GM23338 (cell line): ENCODE measurements at regions not wholly inside any gene's neighbourhood (a gene's known extent, or its start where the extent isn't known, plus 50 kb on each side); places are given as distances from the start of the nearest gene placed in this dataset.
"Not testable (repeated sequence)": the region's sequence is repeated elsewhere in the genome, so short reads cannot be mapped to it uniquely, and the experiment has no call there.

Experiments
- ATAC-seq: fragments of 200-7000 bp; cut with Tn5 transposase; 3 replicates; pipeline ENCODE4 v1.9.1; 2020
- DNase-seq: peaks from one replicate; pipeline ENCODE4 v3.0.0-alpha.2; 2015; ENCODE audit warnings: low spot score
- H2AFZ ChIP-seq: fragments of 200-600 bp; sonication (generic); 2 replicates; pipeline ENCODE4 v1.8.0; 2016; ENCODE audit warnings: antibody characterized with exemption, mild to moderate bottlenecking, moderate library complexity
- H3F3A ChIP-seq: fragments of 200-600 bp; sonication (generic); replicated peaks from 2 replicates; pipeline ENCODE4 v1.8.0; 2017; ENCODE audit warnings: antibody characterized with exemption, mixed run types, low read depth
- H3K27ac ChIP-seq: fragments of 200-600 bp; sonication (generic); 2 replicates; pipeline ENCODE4 v1.6.1; 2016; ENCODE audit warnings: low read depth
- H3K27me3 ChIP-seq: fragments of 200-600 bp; sonication (generic); 2 replicates; pipeline ENCODE4 v1.8.0; 2016; ENCODE audit warnings: mild to moderate bottlenecking, mixed run types, moderate library complexity; ENCODE audit not compliant: insufficient read depth
- H3K36me3 ChIP-seq: fragments of 200-600 bp; sonication (generic); 2 replicates; pipeline ENCODE4 v1.8.0; 2016; ENCODE audit warnings: mild to moderate bottlenecking; ENCODE audit not compliant: insufficient read depth
- H3K4me1 ChIP-seq: fragments of 200-600 bp; sonication (generic); 2 replicates; pipeline ENCODE4 v1.8.0; 2016; ENCODE audit warnings: mild to moderate bottlenecking, moderate library complexity; ENCODE audit not compliant: insufficient read depth
- H3K4me2 ChIP-seq: fragments of 200-600 bp; sonication (generic); 2 replicates; pipeline ENCODE4 v1.7.1; 2017; ENCODE audit warnings: mixed run types
- H3K4me3 ChIP-seq: fragments of 200-600 bp; sonication (generic); 2 replicates; pipeline ENCODE4 v1.6.1; 2016; ENCODE audit warnings: mixed run types
- H3K79me2 ChIP-seq: fragments of 200-600 bp; sonication (generic); replicated peaks from 2 replicates; pipeline ENCODE4 v1.8.0; 2017; ENCODE audit warnings: mild to moderate bottlenecking; ENCODE audit not compliant: insufficient read depth
- H3K9me2 ChIP-seq: fragments of 200-600 bp; sonication (generic); 2 replicates; pipeline ENCODE4 v1.8.0; 2017; ENCODE audit not compliant: insufficient read depth
- H4K20me1 ChIP-seq: fragments of 200-600 bp; sonication (generic); replicated peaks from 2 replicates; pipeline ENCODE4 v1.8.0; 2017; ENCODE audit warnings: mild to moderate bottlenecking; ENCODE audit not compliant: insufficient read depth
- H3K27ac Mint-ChIP-seq: 2 replicates; pipeline ENCODE4 v1.8.0; 2020; ENCODE audit warnings: inconsistent platforms, mild to moderate bottlenecking, moderate library complexity, mixed read lengths
- H3K27me3 Mint-ChIP-seq: 3 replicates; pipeline ENCODE4 v1.8.0; 2022; ENCODE audit warnings: low read depth, mild to moderate bottlenecking, moderate library complexity, mixed read lengths, inconsistent platforms; ENCODE audit not compliant: insufficient read depth, poor library complexity
- H3K36me3 Mint-ChIP-seq: 3 replicates; pipeline ENCODE4 v1.8.0; 2021; ENCODE audit warnings: low read depth, mild to moderate bottlenecking, inconsistent platforms, moderate library complexity, mixed read lengths
- H3K4me1 Mint-ChIP-seq: 3 replicates; pipeline ENCODE4 v1.8.0; 2020; ENCODE audit warnings: mild to moderate bottlenecking, inconsistent platforms, mixed read lengths
- H3K4me3 Mint-ChIP-seq: 3 replicates; pipeline ENCODE4 v1.8.0; 2021; ENCODE audit warnings: moderate library complexity, mild to moderate bottlenecking, inconsistent platforms, mixed read lengths
- H3K9me3 Mint-ChIP-seq: 3 replicates; pipeline ENCODE4 v1.8.0; 2020; ENCODE audit warnings: moderate library complexity, mild to moderate bottlenecking, inconsistent platforms, mixed read lengths
- CTCF ChIP-seq, 2 experiments: fragments of 200-600 bp in 1 of 2; sonication (generic) in 1 of 2; conservative IDR thresholded peaks; 2 replicates each; pipeline versions ENCODE4 v1.5.1 to v1.6.1; 2016 to 2017; ENCODE audit warnings: antibody characterized with exemption in 2 of 2, low read depth in 2 of 2, mild to moderate bottlenecking in 2 of 2, moderate library complexity in 1 of 2
- EZH2 ChIP-seq: fragments of 200-600 bp; sonication (generic); IDR thresholded peaks from one replicate; pipeline ENCODE4 v1.8.0; 2017; ENCODE audit warnings: antibody characterized with exemption, mild to moderate bottlenecking, low read depth; ENCODE audit not compliant: unreplicated experiment
- EZH2phosphoT487 ChIP-seq: fragments of 200-600 bp; sonication (generic); IDR thresholded peaks from one replicate; pipeline ENCODE4 v1.8.1; 2018; ENCODE audit warnings: antibody characterized with exemption; ENCODE audit not compliant: unreplicated experiment
- NANOG ChIP-seq: IDR thresholded peaks from 2 replicates; pipeline ENCODE4 v1.6.1; 2016; ENCODE audit warnings: antibody characterized with exemption, borderline replicate concordance
- POLR2AphosphoS5 ChIP-seq: IDR thresholded peaks from 2 replicates; pipeline ENCODE4 v1.6.1; 2016; ENCODE audit warnings: antibody characterized with exemption, low read depth
- STAT1 ChIP-seq: IDR thresholded peaks from one replicate; pipeline ENCODE4 v1.6.1; 2016; ENCODE audit warnings: antibody characterized with exemption; ENCODE audit not compliant: unreplicated experiment
- ZNF114 ChIP-seq: fragments of 250-450 bp; sonication (Bioruptor Pico); IDR thresholded peaks from 2 replicates; pipeline ENCODE4 v1.5.0; 2020; ENCODE audit warnings: mild to moderate bottlenecking, moderate library complexity

GRCh38 chr12:18888047-18888446 lies 150.1 kb downstream of the CAPZA3 start:
- Mint-ChIP-seq H3K27ac (peak overlapping the region; percentile 76; the same call in 1 of the 2 replicates), H3K4me3 (peak overlapping the region; percentile 11; the same call in 1 of the 3 replicates), H3K9me3 (peaks cover 12% of the 10 kb centered on the region; the same call in 2 of the 3 replicates), H3K4me1 (peaks cover 27% of the 10 kb centered on the region), H3K36me3 (peaks cover 11% of the 10 kb centered on the region; the same call in 2 of the 3 replicates), H3K27me3 (no peaks in the 10 kb centered on the region)
- Histone ChIP-seq H3F3A (no peaks in the 10 kb centered on the region), H2AFZ (peak overlapping the region; percentile 65; the same call in 1 of the 2 replicates), H3K4me1 (peaks cover 24% of the 10 kb centered on the region), H3K4me2 (peak overlapping the region; percentile 63), H3K9me2 (peaks cover 6% of the 10 kb centered on the region), H3K27me3 (no peaks in the 10 kb centered on the region), H3K79me2 (no peaks in the 10 kb centered on the region), H3K27ac (peak overlapping the region; percentile 5; the same call in 1 of the 2 replicates), H4K20me1 (no peaks in the 10 kb centered on the region), H3K36me3 (no peaks in the 10 kb centered on the region), H3K4me3 (no peak overlapping the region; the same call in 1 of the 2 replicates)
- TF ChIP-seq NANOG (no peak), CTCF (conservative IDR thresholded peaks at IDR 0.05; ENCODE audit: low read depth in 2 of 2) (peak in 1 of 2 experiments; percentile 21; a peak in 1 of 4 replicates)
- peak; percentile 95 for ATAC-seq
- peak; percentile 48 for DNase-seq

GRCh38 chr12:18890621-18891020 lies 152.7 kb downstream of the CAPZA3 start:
- Mint-ChIP-seq H3K4me1 (peaks cover 47% of the 10 kb centered on the region), H3K9me3 (peaks cover 15% of the 10 kb centered on the region), H3K36me3 (peaks cover 16% of the 10 kb centered on the region; the same call in 2 of the 3 replicates)
- ATAC-seq, H2AFZ ChIP-seq, H3K27me3 ChIP-seq, H3K27ac ChIP-seq, H3K79me2 ChIP-seq, H3K36me3 ChIP-seq, H3K4me3 Mint-ChIP-seq, H3K4me3 ChIP-seq, H3K27ac Mint-ChIP-seq, H3K27me3 Mint-ChIP-seq, H4K20me1 ChIP-seq, DNase-seq, H3K4me2 ChIP-seq, H3F3A ChIP-seq: not testable (repeated sequence)
- Histone ChIP-seq H3K9me2 (peaks cover 14% of the 10 kb centered on the region), H3K4me1 (peaks cover 41% of the 10 kb centered on the region)

- no peak for TF ChIP-seq EZH2
- no peak for TF ChIP-seq EZH2phosphoT487
- no peak for TF ChIP-seq ZNF114 (CRISPR knock-in tag)
- no peak for TF ChIP-seq STAT1
- no peak for TF ChIP-seq POLR2AphosphoS5
- H3K4me1 ChIP-seq = peaks cover 24% of the 10 kb centered on the region
- no peak for ATAC-seq
- Mint-ChIP-seq H3K4me3 (no peak overlapping the region), H3K4me1 (peaks cover 24% of the 10 kb centered on the region), H3K27me3 (no peaks in the 10 kb centered on the region), H3K36me3 (peaks cover 16% of the 10 kb centered on the region; the same call in 2 of the 3 replicates), H3K9me3 (peaks cover 15% of the 10 kb centered on the region), H3K27ac (no peak overlapping the region)
- peaks cover 27% of the 10 kb centered on the region for H3K9me2 ChIP-seq
- no peak overlapping the region for H3K27ac ChIP-seq
- H3K4me2 ChIP-seq = no peak overlapping the region
- no peaks in the 10 kb centered on the region for H3K27me3 ChIP-seq
- H3K36me3 ChIP-seq = no peaks in the 10 kb centered on the region; the same call in 1 of the 2 replicates
- H3K4me3 ChIP-seq = no peak overlapping the region
- no peaks in the 10 kb centered on the region for H3F3A ChIP-seq
- no peak for DNase-seq
- H2AFZ ChIP-seq = peak overlapping the region; percentile 95; the same call in 1 of the 2 replicates
- H4K20me1 ChIP-seq = no peaks in the 10 kb centered on the region
- H3K79me2 ChIP-seq = no peaks in the 10 kb centered on the region
These were observed 157.6 kb downstream of the CAPZA3 start for GRCh38 chr12:18895540-18895939.
